NT2/D1 (cell line): ENCODE measurements at regions not wholly inside any gene's neighbourhood (a gene's known extent, or its start where the extent isn't known, plus 50 kb on each side); places are given as distances from the start of the nearest gene placed in this dataset.
A peak's percentile ranks its signal among the peaks of the same experiment; 100 is the strongest.
"Not testable (repeated sequence)": the region's sequence is repeated elsewhere in the genome, so short reads cannot be mapped to it uniquely, and the experiment has no call there.

Experiments
- DNase-seq: peaks from one replicate; pipeline ENCODE4 v3.0.0-alpha.2; 2011; ENCODE audit warnings: low read depth, low spot score
- H3K27me3 ChIP-seq: 2 replicates; pipeline ENCODE4 v1.6.0; 2011; ENCODE audit warnings: mild to moderate bottlenecking; ENCODE audit not compliant: insufficient read length, insufficient read depth
- H3K36me3 ChIP-seq: 2 replicates; pipeline ENCODE4 v1.6.1; 2011; ENCODE audit warnings: mild to moderate bottlenecking, low read length, mixed read lengths; ENCODE audit not compliant: insufficient read depth, insufficient read length
- H3K4me1 ChIP-seq: 2 replicates; pipeline ENCODE4 v1.5.1; 2011; ENCODE audit not compliant: insufficient read depth, insufficient read length
- H3K4me3 ChIP-seq: 2 replicates; pipeline ENCODE4 v1.5.1; 2011; ENCODE audit warnings: low read depth; ENCODE audit not compliant: insufficient read length
- H3K9ac ChIP-seq: 2 replicates; pipeline ENCODE4 v1.6.0; 2011; ENCODE audit warnings: low read depth; ENCODE audit not compliant: insufficient read length
- H3K9me3 ChIP-seq: 2 replicates; pipeline ENCODE4 v1.5.1; 2011; ENCODE audit warnings: mild to moderate bottlenecking, low read length; ENCODE audit not compliant: insufficient read depth
- SUZ12 ChIP-seq: IDR thresholded peaks from 2 replicates; pipeline ENCODE4 v1.6.1; 2011; ENCODE audit not compliant: insufficient read length, insufficient read depth; ENCODE audit errors: extremely low read depth
- YY1 ChIP-seq: IDR thresholded peaks from 2 replicates; pipeline ENCODE4 v1.6.1; 2011; ENCODE audit not compliant: insufficient read length, insufficient read depth
- ZNF274 ChIP-seq: IDR thresholded peaks from 2 replicates; pipeline ENCODE4 v1.6.1; 2011; ENCODE audit warnings: mild to moderate bottlenecking, low read depth, low read length

- H3K9me3 ChIP-seq: no peaks in the 10 kb centered on the region
- H3K36me3 ChIP-seq: no peaks in the 10 kb centered on the region
- H3K27me3 ChIP-seq: no peaks in the 10 kb centered on the region
- no peaks in the 10 kb centered on the region for H3K4me1 ChIP-seq
- no peak for TF ChIP-seq SUZ12
- no peak for TF ChIP-seq YY1
- TF ChIP-seq ZNF274: no peak
- DNase-seq: no peak
- no peak overlapping the region for H3K4me3 ChIP-seq
- no peak overlapping the region for H3K9ac ChIP-seq
These were observed 310.5 kb downstream of the PTGER3 start for GRCh38 chr1:70737125-70737524.

- Histone ChIP-seq H3K36me3 (no peaks in the 10 kb centered on the region), H3K9ac (no peak overlapping the region), H3K9me3 (no peaks in the 10 kb centered on the region), H3K27me3 (no peaks in the 10 kb centered on the region), H3K4me1 (no peaks in the 10 kb centered on the region), H3K4me3 (no peak overlapping the region)
- no peak for DNase-seq
- TF ChIP-seq YY1 (no peak), SUZ12 (no peak), ZNF274 (no peak)
These were observed 309.0 kb downstream of the PTGER3 start for GRCh38 chr1:70738624-70739023.

DNA sequence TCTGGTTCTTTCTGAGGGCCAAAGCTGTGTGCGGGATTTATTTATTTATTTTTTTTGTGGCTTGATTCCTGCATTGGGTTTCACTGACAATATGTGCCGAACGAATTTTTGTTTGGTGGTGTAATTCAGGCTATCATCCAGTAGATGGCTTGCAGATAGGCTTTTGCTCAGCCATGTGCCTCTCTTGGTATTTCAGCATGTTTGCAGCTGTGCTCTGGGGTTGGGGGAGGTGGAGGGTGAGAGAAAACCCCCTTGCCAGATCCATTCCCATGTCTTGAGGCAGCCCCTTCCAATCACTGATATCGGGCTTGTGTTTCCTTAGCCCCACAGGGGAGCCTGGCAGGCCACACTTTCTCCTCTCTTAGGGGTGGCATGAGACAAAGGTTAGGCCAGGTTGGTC, 302.4 kb downstream of the PTGER3 start:
- Histone ChIP-seq H3K9me3 (peaks cover 8% of the 10 kb centered on the region), H3K27me3 (no peaks in the 10 kb centered on the region), H3K36me3 (no peaks in the 10 kb centered on the region), H3K4me1 (no peaks in the 10 kb centered on the region), H3K4me3 (no peak overlapping the region), H3K9ac (no peak overlapping the region)
- TF ChIP-seq YY1: no peak
- TF ChIP-seq SUZ12: no peak
- TF ChIP-seq ZNF274: no peak
- DNase-seq: peak; percentile 32

DNA sequence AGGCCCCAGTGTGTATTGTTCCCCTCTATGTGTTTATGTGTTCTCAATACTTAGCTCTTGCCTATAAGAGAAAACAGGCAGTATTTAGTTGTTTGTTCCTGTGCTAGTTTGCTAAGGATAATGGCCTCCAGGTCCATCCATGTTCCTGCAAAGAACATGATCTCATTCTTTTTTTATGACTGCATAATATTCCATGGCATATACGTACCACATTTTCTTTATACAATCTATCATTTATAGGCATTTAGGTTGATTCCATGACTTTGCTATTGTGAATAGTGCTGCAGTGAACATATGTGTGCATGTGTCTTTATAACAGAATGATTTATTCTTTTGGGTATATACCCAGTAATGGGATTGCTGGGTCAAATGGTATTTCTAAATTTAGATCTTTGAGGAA, 301.6 kb downstream of the PTGER3 start:
- not testable (repeated sequence) for H3K9ac ChIP-seq, H3K4me1 ChIP-seq, DNase-seq, H3K9me3 ChIP-seq, H3K36me3 ChIP-seq, H3K27me3 ChIP-seq, H3K4me3 ChIP-seq

DNA sequence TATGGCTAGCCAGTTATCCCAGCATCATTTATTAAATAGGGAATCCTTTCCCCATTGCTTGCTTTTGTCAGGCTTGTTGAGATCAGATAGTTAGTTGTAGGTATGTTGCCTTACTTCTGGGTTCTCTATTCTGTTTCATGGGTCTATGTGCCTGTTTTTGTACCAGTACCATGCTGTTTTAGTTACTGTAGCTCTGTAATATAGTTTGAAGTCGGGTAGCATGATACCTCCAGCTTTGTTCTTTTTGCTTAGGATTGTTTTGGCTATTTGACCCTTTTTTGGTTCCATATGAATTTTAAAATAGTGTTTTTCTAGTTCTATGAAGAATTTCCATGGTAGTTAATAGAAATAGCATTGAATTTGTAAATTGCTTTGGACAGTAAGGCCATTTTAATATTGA, 300.5 kb downstream of the PTGER3 start:
- not testable (repeated sequence) for H3K36me3 ChIP-seq, H3K9ac ChIP-seq, H3K4me3 ChIP-seq, H3K4me1 ChIP-seq, DNase-seq, H3K9me3 ChIP-seq, H3K27me3 ChIP-seq

GRCh38 chr1:70751676-70752287, 295.8 kb downstream of the PTGER3 start:
- H3K9ac ChIP-seq, DNase-seq, H3K4me3 ChIP-seq, H3K27me3 ChIP-seq, H3K9me3 ChIP-seq, H3K36me3 ChIP-seq, H3K4me1 ChIP-seq: not testable (repeated sequence)

GRCh38 chr1:70754701-70755100, 292.9 kb downstream of the PTGER3 start:
- no peaks in the 10 kb centered on the region for H3K4me1 ChIP-seq
- no peaks in the 10 kb centered on the region for H3K36me3 ChIP-seq
- H3K9me3 ChIP-seq: no peaks in the 10 kb centered on the region
- no peak overlapping the region for H3K4me3 ChIP-seq
- no peak for TF ChIP-seq YY1
- TF ChIP-seq SUZ12: no peak
- no peak for TF ChIP-seq ZNF274
- H3K27me3 ChIP-seq: no peaks in the 10 kb centered on the region
- no peak for DNase-seq
- H3K9ac ChIP-seq: no peak overlapping the region

DNA sequence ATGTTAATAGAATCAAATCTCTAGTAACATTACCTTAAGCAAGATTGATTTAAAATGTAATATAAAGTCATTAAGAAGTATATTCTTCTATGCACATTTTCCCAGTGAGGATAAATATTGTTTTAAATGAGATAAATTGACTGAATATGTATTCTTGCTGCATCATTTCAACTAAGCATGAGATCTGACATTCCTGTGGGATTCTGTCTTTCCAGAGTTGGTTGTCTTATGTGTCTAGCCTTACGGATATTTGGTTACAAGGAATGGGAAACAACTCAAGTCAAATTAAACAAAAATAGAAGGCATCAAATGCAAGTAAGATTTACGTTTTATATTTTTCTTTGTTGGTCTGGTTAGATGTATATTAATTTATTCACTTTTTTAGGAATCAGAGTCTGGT, 287.5 kb downstream of the PTGER3 start:
- H3K9ac ChIP-seq: no peak overlapping the region
- H3K9me3 ChIP-seq: no peaks in the 10 kb centered on the region
- H3K36me3 ChIP-seq: no peaks in the 10 kb centered on the region
- DNase-seq: no peak
- no peaks in the 10 kb centered on the region for H3K4me1 ChIP-seq
- no peak overlapping the region for H3K4me3 ChIP-seq
- no peak for TF ChIP-seq SUZ12
- no peak for TF ChIP-seq ZNF274
- TF ChIP-seq YY1: no peak
- no peaks in the 10 kb centered on the region for H3K27me3 ChIP-seq
